Testis (tissue), 2 donors: ENCODE measurements at regions not wholly inside any gene's neighbourhood (a gene's known extent, or its start where the extent isn't known, plus 50 kb on each side); places are given as distances from the start of the nearest gene placed in this dataset.

ENCODE experiments used
- POLR2A ChIP-seq: fragments of 450-650 bp; IDR thresholded peaks from one replicate; pipeline ENCODE4 v1.6.1; 2017; ENCODE audit warnings: antibody characterized with exemption, mild to moderate bottlenecking, moderate library complexity
- TF ChIP-seq, protein P1 (sequence below), 3 experiments: fragments of 450-650 bp in 2 of 3; fragments of 200-600 bp in 1 of 3; sonication (generic) in 1 of 3; IDR thresholded peaks; one replicate each; pipeline ENCODE4 v1.5.1; 2016 to 2019; ENCODE audit warnings: antibody characterized with exemption in 3 of 3, mild to moderate bottlenecking in 2 of 3, moderate library complexity in 1 of 3

DNA sequence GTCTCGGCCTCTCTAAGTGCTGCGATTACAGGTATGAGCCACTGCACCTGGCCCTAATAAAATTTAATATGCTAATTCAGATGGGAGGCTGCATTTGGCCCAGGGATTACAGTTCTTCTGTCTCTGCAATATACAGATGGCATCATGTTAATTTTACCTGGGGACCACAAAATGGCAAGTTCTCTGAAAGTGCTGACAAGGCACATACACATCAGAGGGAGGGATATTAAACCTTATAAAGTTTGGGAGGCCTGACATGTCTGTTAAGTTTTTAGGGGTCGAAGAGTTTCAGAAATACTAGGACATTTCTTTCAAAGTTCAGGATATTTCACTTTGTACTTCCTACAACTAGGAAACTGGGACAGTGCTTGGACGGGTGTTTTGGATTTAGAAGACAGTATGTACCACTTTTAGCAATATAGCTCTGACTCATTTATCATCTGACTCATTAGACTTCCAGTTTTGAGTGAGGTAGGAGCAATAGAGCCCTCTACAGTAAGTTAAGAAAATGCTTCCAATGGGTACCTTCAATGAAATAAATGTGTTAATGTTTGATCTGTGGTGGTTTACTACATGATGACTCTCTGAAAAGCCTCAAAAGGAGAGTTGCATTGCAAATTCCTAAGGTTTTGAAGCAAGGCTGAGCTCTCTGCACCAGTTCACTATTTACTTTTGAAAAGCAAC is 981.0 kb upstream of the HS3ST1 start:
- TF ChIP-seq, protein P1, sequence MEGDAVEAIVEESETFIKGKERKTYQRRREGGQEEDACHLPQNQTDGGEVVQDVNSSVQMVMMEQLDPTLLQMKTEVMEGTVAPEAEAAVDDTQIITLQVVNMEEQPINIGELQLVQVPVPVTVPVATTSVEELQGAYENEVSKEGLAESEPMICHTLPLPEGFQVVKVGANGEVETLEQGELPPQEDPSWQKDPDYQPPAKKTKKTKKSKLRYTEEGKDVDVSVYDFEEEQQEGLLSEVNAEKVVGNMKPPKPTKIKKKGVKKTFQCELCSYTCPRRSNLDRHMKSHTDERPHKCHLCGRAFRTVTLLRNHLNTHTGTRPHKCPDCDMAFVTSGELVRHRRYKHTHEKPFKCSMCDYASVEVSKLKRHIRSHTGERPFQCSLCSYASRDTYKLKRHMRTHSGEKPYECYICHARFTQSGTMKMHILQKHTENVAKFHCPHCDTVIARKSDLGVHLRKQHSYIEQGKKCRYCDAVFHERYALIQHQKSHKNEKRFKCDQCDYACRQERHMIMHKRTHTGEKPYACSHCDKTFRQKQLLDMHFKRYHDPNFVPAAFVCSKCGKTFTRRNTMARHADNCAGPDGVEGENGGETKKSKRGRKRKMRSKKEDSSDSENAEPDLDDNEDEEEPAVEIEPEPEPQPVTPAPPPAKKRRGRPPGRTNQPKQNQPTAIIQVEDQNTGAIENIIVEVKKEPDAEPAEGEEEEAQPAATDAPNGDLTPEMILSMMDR (IDR thresholded peaks at IDR 0.05): no peak
- no peak for TF ChIP-seq POLR2A
